DND-41 (cell line): ENCODE measurements at regions not wholly inside any gene's neighbourhood (a gene's known extent, or its start where the extent isn't known, plus 50 kb on each side); places are given as distances from the start of the nearest gene placed in this dataset.

Experiments used
- ATAC-seq: fragments of 200-7000 bp; cut with Tn5 transposase; 3 replicates; pipeline ENCODE4 v1.9.1; 2021; ENCODE audit warnings: low read depth; ENCODE audit not compliant: insufficient read depth
- DNase-seq: peaks from one replicate; pipeline ENCODE4 v3.0.0-alpha.2; 2020
- H2AFZ ChIP-seq: 2 replicates; pipeline ENCODE4 v1.6.0; 2012; ENCODE audit warnings: low read depth, low read length
- H3K27ac ChIP-seq: 2 replicates; pipeline ENCODE4 v1.5.1; 2012; ENCODE audit warnings: low read length, inconsistent platforms
- H3K27me3 ChIP-seq: fragments of 200-600 bp; sonication (generic); 2 replicates; pipeline ENCODE4 v1.6.0; 2012; ENCODE audit warnings: low read length, mild to moderate bottlenecking, inconsistent platforms; ENCODE audit not compliant: insufficient read depth, poor library complexity
- H3K36me3 ChIP-seq: 2 replicates; pipeline ENCODE4 v1.5.1; 2012; ENCODE audit warnings: low read length, inconsistent platforms; ENCODE audit not compliant: insufficient read depth
- H3K4me1 ChIP-seq: 2 replicates; pipeline ENCODE4 v1.5.1; 2012; ENCODE audit warnings: mild to moderate bottlenecking, low read length; ENCODE audit not compliant: insufficient read depth
- H3K4me2 ChIP-seq: 2 replicates; pipeline ENCODE4 v1.6.0; 2012; ENCODE audit warnings: mild to moderate bottlenecking, moderate library complexity, low read length, inconsistent platforms; ENCODE audit not compliant: insufficient read depth
- H3K4me3 ChIP-seq, 2 experiments: fragments of 200-600 bp in 1 of 2; shearing (Covaris generic) in 1 of 2; 2 replicates each; pipeline ENCODE4 v1.5.1; 2012 to 2016; ENCODE audit warnings: inconsistent platforms in 2 of 2, low read length in 2 of 2, mild to moderate bottlenecking in 2 of 2, low read depth in 1 of 2, moderate library complexity in 1 of 2
- H3K79me2 ChIP-seq: 2 replicates; pipeline ENCODE4 v1.6.0; 2012; ENCODE audit warnings: low read length, inconsistent platforms; ENCODE audit not compliant: insufficient read depth
- H3K9ac ChIP-seq: 2 replicates; pipeline ENCODE4 v1.6.0; 2012; ENCODE audit warnings: low read depth, mild to moderate bottlenecking, inconsistent platforms, low read length, moderate library complexity
- H3K9me3 ChIP-seq: 2 replicates; pipeline ENCODE4 v1.5.1; 2012; ENCODE audit warnings: low read length, moderate library complexity, mild to moderate bottlenecking, inconsistent platforms; ENCODE audit not compliant: insufficient read depth, severe bottlenecking
- H4K20me1 ChIP-seq: 2 replicates; pipeline ENCODE4 v1.6.0; 2012; ENCODE audit warnings: low read length; ENCODE audit not compliant: insufficient read depth
- EZH2 ChIP-seq: IDR thresholded peaks from 3 replicates; pipeline ENCODE4 v1.6.1; 2012; ENCODE audit warnings: borderline replicate concordance, low read depth, mild to moderate bottlenecking, moderate library complexity, low read length, inconsistent platforms; ENCODE audit not compliant: severe bottlenecking
- TF ChIP-seq, protein P1 (sequence below): IDR thresholded peaks from 2 replicates; pipeline ENCODE4 v1.5.1; 2012; ENCODE audit warnings: borderline replicate concordance, low read length, moderate library complexity, mild to moderate bottlenecking; ENCODE audit not compliant: poor library complexity, severe bottlenecking; ENCODE audit errors: extremely low read depth

DNA sequence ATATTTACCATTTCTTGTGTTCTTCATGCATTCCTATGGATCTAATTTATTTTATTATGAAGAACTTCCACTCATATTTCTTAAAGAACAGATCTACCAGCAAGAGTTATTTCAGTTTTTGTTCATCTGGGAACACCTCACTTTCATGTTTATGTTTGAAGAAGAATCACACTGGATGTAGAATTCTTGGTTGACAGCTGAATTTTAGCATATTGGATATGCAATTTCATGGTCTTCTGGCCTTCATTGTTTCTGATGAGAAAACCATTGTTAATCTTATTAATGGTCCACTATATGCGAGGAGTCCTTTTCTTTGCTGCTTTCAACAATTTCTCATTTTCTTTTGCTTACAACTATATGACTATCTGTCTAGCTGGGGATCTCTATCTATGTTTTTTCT lies 189.2 kb downstream of the UXS1 start:
- Histone ChIP-seq H3K9ac (no peak overlapping the region), H3K9me3 (peaks cover 22% of the 10 kb centered on the region), H3K79me2 (no peaks in the 10 kb centered on the region), H3K27me3 (no peaks in the 10 kb centered on the region), H3K4me2 (no peak overlapping the region), H3K27ac (no peak overlapping the region), H3K36me3 (no peaks in the 10 kb centered on the region), H3K4me1 (no peaks in the 10 kb centered on the region), H4K20me1 (no peaks in the 10 kb centered on the region), H3K4me3 (no peak overlapping the region), H2AFZ (no peak overlapping the region)
- no peak for DNase-seq
- ATAC-seq, result no peak
- TF ChIP-seq, protein P1, sequence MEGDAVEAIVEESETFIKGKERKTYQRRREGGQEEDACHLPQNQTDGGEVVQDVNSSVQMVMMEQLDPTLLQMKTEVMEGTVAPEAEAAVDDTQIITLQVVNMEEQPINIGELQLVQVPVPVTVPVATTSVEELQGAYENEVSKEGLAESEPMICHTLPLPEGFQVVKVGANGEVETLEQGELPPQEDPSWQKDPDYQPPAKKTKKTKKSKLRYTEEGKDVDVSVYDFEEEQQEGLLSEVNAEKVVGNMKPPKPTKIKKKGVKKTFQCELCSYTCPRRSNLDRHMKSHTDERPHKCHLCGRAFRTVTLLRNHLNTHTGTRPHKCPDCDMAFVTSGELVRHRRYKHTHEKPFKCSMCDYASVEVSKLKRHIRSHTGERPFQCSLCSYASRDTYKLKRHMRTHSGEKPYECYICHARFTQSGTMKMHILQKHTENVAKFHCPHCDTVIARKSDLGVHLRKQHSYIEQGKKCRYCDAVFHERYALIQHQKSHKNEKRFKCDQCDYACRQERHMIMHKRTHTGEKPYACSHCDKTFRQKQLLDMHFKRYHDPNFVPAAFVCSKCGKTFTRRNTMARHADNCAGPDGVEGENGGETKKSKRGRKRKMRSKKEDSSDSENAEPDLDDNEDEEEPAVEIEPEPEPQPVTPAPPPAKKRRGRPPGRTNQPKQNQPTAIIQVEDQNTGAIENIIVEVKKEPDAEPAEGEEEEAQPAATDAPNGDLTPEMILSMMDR, result no peak
- TF ChIP-seq EZH2, result no peak

DNA sequence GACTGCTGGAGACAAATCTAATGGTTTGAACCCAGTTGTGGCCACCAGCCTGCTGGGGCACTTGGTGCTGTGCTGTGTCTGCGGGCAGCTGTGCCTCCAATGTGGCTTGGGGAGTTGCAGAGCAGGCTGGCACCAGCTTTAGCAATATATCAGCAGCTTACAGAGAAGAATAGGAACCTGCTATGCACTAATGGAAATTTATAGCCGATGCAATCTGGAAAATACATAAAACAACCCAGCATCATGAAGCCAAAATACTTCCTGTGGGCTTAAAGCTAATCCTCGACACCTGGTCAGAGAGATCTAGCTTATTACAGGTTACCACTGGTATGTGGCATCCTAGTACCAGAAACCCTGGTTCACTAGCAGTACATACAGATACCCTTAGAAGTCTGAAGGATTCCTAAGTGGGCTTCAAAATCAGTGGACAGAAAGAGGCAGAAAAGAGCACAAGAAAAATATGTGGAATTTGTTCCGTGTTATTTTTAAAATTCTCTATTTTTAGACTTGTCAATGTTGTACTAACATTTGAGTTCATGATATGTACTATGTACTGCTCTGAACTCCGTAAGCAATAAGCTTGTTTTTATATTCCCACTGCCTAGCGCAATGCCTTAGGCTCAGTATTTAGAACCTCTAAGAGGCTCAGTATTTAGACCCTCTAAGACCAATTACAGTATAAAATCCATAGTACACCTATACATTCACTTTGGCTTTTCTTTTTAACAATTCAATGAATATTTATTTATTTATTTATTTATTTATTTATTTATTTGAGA lies 194.7 kb downstream of the UXS1 start:
- Histone ChIP-seq H3K4me2 (no peak overlapping the region), H2AFZ (no peak overlapping the region), H3K79me2 (no peaks in the 10 kb centered on the region), H3K27me3 (no peaks in the 10 kb centered on the region), H3K36me3 (no peaks in the 10 kb centered on the region), H3K9ac (no peak overlapping the region), H3K4me3 (no peak overlapping the region), H4K20me1 (no peaks in the 10 kb centered on the region), H3K9me3 (peaks cover 26% of the 10 kb centered on the region), H3K4me1 (no peaks in the 10 kb centered on the region), H3K27ac (no peak overlapping the region)
- TF ChIP-seq, protein P1, result no peak
- TF ChIP-seq EZH2, result no peak
- ATAC-seq (no peak), DNase-seq (no peak)

DNA sequence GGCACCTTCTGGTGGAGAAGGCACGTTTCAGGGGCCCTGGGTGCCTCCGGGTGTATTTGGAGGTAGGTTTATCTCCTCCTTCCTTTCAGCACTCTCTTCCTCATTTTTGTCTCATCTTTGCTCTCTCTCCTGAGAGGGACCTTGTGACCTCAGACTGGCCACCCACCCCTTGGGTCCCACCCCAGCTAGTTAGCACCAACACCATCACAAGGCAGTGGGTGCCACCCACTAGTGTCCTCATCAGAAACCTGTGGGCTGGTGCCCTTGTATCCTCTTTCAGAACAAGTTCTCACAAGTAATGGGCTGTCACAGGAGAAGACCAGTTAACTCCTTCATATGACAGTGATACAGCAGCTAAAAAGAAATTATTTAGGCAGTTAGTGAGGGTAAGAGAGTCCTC lies 196.4 kb downstream of the UXS1 start:
- Histone ChIP-seq H3K27ac (no peak overlapping the region), H3K9ac (no peak overlapping the region), H3K4me1 (no peaks in the 10 kb centered on the region), H3K9me3 (peaks cover 37% of the 10 kb centered on the region), H3K79me2 (no peaks in the 10 kb centered on the region), H3K36me3 (no peaks in the 10 kb centered on the region), H2AFZ (no peak overlapping the region), H3K4me3 (no peak overlapping the region), H3K4me2 (no peak overlapping the region), H4K20me1 (no peaks in the 10 kb centered on the region), H3K27me3 (no peaks in the 10 kb centered on the region)
- TF ChIP-seq EZH2, result no peak
- TF ChIP-seq, protein P1, result no peak
- ATAC-seq, result no peak
- DNase-seq, result no peak
